ENCODE measurements at regions not wholly inside any gene's neighbourhood (a gene's known extent, or its start where the extent isn't known, plus 50 kb on each side); places are given as distances from the start of the nearest gene placed in this dataset.

- no peak overlapping the region for H3K4me3 ChIP-seq
- ATAC-seq: no peak
- WGBS, 3 donors: 86 to 93% (median 88%) methylated on average over 4 of the region's 4 CpGs
- intact Hi-C loops (cut with DNase I): no loop called here
- no peak for DNase-seq
- no peaks in the 10 kb centered on the region for H3K36me3 ChIP-seq (ENCODE audit: insufficient read depth in 1 of 2, low read depth in 1 of 2)
- no peaks in the 10 kb centered on the region for H3K9me3 ChIP-seq
- no peak overlapping the region for H3K27ac ChIP-seq
- H3K27me3 ChIP-seq (ENCODE audit: insufficient read depth in 3 of 3, low read length in 2 of 3): no peaks in the 10 kb centered on the region
- H3K4me1 ChIP-seq: no peaks in the 10 kb centered on the region
- TF ChIP-seq, protein P1, sequence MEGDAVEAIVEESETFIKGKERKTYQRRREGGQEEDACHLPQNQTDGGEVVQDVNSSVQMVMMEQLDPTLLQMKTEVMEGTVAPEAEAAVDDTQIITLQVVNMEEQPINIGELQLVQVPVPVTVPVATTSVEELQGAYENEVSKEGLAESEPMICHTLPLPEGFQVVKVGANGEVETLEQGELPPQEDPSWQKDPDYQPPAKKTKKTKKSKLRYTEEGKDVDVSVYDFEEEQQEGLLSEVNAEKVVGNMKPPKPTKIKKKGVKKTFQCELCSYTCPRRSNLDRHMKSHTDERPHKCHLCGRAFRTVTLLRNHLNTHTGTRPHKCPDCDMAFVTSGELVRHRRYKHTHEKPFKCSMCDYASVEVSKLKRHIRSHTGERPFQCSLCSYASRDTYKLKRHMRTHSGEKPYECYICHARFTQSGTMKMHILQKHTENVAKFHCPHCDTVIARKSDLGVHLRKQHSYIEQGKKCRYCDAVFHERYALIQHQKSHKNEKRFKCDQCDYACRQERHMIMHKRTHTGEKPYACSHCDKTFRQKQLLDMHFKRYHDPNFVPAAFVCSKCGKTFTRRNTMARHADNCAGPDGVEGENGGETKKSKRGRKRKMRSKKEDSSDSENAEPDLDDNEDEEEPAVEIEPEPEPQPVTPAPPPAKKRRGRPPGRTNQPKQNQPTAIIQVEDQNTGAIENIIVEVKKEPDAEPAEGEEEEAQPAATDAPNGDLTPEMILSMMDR (IDR thresholded peaks at IDR 0.05): no peak
These were observed 1152.2 kb upstream of the SPRY2 start for GRCh38 chr13:81493144-81493543.

DNA sequence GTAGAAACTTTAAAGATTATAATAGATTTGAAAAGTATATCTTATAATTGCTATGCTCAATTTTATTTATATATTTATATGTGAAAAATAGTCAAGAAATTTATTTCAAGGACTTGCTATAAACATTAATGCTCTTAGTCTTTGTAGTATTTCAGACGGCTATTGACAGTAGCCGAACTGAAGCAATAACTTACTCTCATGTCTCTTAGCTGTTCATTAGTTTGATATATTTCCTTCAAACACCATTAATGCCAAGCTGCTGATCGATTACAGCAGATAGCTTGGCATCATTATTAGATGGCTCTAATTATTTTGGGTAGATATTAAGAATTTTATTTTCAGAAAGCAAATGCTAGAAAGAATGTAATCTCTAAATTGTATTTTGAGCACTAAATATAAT, 1151.5 kb upstream of the SPRY2 start:
- intact Hi-C loops (cut with DNase I): no loop called here
- TF ChIP-seq, protein P1 (IDR thresholded peaks at IDR 0.05): no peak
- Histone ChIP-seq H3K4me3 (no peak overlapping the region), H3K27me3 (ENCODE audit: insufficient read depth in 3 of 3, low read length in 2 of 3) (no peaks in the 10 kb centered on the region), H3K9me3 (no peaks in the 10 kb centered on the region), H3K27ac (no peak overlapping the region), H3K36me3 (ENCODE audit: insufficient read depth in 1 of 2, low read depth in 1 of 2) (no peaks in the 10 kb centered on the region), H3K4me1 (no peaks in the 10 kb centered on the region)
- no peak for DNase-seq
- 80 to 85% (median 84%) methylated on average over 3 of the region's 3 CpGs for WGBS, 3 donors
- no peak for ATAC-seq

GRCh38 chr13:81488021-81488420, 1147.1 kb upstream of the SPRY2 start:
- H3K4me3 ChIP-seq: no peak overlapping the region
- intact Hi-C loops (cut with DNase I): no loop called here
- TF ChIP-seq, protein P1 (IDR thresholded peaks at IDR 0.05): no peak
- DNase-seq (no peak), ATAC-seq (no peak)
- WGBS, 3 donors: 88 to 95% (median 90%) methylated on average over 1 of the region's 1 CpG
- H3K9me3 ChIP-seq: no peaks in the 10 kb centered on the region
- no peak overlapping the region for H3K27ac ChIP-seq
- no peaks in the 10 kb centered on the region for H3K4me1 ChIP-seq
- H3K27me3 ChIP-seq (ENCODE audit: insufficient read depth in 3 of 3, low read length in 2 of 3): no peaks in the 10 kb centered on the region
- H3K36me3 ChIP-seq (ENCODE audit: insufficient read depth in 1 of 2, low read depth in 1 of 2): no peaks in the 10 kb centered on the region

- H3K4me1 ChIP-seq: no peaks in the 10 kb centered on the region
- ATAC-seq: no peak
- no peaks in the 10 kb centered on the region for H3K27me3 ChIP-seq (ENCODE audit: insufficient read depth in 3 of 3, low read length in 2 of 3)
- H3K36me3 ChIP-seq (ENCODE audit: insufficient read depth in 1 of 2, low read depth in 1 of 2): no peaks in the 10 kb centered on the region
- no peak for DNase-seq
- TF ChIP-seq, protein P1 (IDR thresholded peaks at IDR 0.05): no peak
- 56 to 68% (median 60%) methylated on average over 3 of the region's 3 CpGs for WGBS, 3 donors
- H3K9me3 ChIP-seq: no peaks in the 10 kb centered on the region
- no peak overlapping the region for H3K27ac ChIP-seq
- intact Hi-C loops (cut with DNase I): no loop called here
- H3K4me3 ChIP-seq: no peak overlapping the region
These were observed 1146.2 kb upstream of the SPRY2 start for GRCh38 chr13:81487151-81487550.

DNA sequence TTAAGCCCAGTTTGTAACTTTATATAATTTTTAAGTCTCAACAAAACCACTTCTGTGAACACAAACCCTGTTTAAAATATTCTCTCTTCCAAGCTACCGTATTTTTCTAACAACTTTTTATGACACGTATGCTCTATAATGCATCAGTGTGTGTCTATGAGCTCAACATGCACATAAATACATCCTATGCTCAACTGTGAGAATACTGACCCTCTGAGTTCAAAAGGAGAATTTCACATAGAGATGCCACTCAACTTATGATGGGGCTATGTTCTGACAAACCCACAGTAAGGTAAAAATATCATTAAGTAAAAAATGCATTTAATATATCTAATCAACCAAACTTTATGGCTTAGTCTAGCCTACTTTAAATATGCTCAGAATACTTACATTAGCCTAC, 1139.7 kb upstream of the SPRY2 start:
- TF ChIP-seq, protein P1 (IDR thresholded peaks at IDR 0.05): no peak
- Histone ChIP-seq H3K36me3 (ENCODE audit: insufficient read depth in 1 of 2, low read depth in 1 of 2) (no peaks in the 10 kb centered on the region), H3K9me3 (no peaks in the 10 kb centered on the region), H3K4me1 (no peaks in the 10 kb centered on the region), H3K27me3 (ENCODE audit: insufficient read depth in 3 of 3, low read length in 2 of 3) (no peaks in the 10 kb centered on the region), H3K4me3 (no peak overlapping the region), H3K27ac (no peak overlapping the region)
- intact Hi-C loops (cut with DNase I): no loop called here
- ATAC-seq: no peak
- no peak for DNase-seq
- WGBS, 3 donors: 32 to 44% (median 36%) methylated on average over 2 of the region's 2 CpGs
